NCI-H82 treated with DMSO at 0.1 percent for 48 hours (cell line): ENCODE measurements at regions not wholly inside any gene's neighbourhood (a gene's known extent, or its start where the extent isn't known, plus 50 kb on each side); places are given as distances from the start of the nearest gene placed in this dataset.

Source experiments
- DNase-seq: peaks from one replicate; lab custom pipeline; 2025; ENCODE audit not compliant: unreplicated experiment; lab: John Stamatoyannopoulos, UW

GRCh38 chr3:176469694-176470205, 727.5 kb downstream of the TBL1XR1 start:
- DNase-seq = peak; percentile 1

GRCh38 chr3:176463610-176464009, 733.7 kb downstream of the TBL1XR1 start:
- DNase-seq = no peak

- no peak for DNase-seq
Observed at GRCh38 chr3:176447369-176447768, 749.9 kb downstream of the TBL1XR1 start.

GRCh38 chr3:176442326-176442725, 755.0 kb downstream of the TBL1XR1 start:
- DNase-seq = no peak

GRCh38 chr3:176439729-176440128, 757.6 kb downstream of the TBL1XR1 start:
- DNase-seq = no peak

GRCh38 chr3:176431991-176432390, 765.3 kb downstream of the TBL1XR1 start:
- DNase-seq = no peak

- no peak for DNase-seq
Observed at GRCh38 chr3:176431038-176431418, 766.3 kb downstream of the TBL1XR1 start.

GRCh38 chr3:176430244-176431037, 766.8 kb downstream of the TBL1XR1 start:
- DNase-seq = peak; percentile 13

GRCh38 chr3:176428552-176428951, 768.7 kb downstream of the TBL1XR1 start:
- DNase-seq = no peak

GRCh38 chr3:176426371-176426770, 770.9 kb downstream of the TBL1XR1 start:
- DNase-seq = no peak

- no peak for DNase-seq
Observed at GRCh38 chr3:176416870-176417269, 780.4 kb downstream of the TBL1XR1 start.

GRCh38 chr3:176415661-176416295, 781.5 kb downstream of the TBL1XR1 start:
- no peak for DNase-seq

- DNase-seq = peak; percentile 81
Observed at GRCh38 chr3:176412771-176413170, 784.5 kb downstream of the TBL1XR1 start.

GRCh38 chr3:176403531-176403930, 793.8 kb downstream of the TBL1XR1 start:
- no peak for DNase-seq

- DNase-seq = no peak
Observed at GRCh38 chr3:176401211-176401610, 796.1 kb downstream of the TBL1XR1 start.

GRCh38 chr3:176399193-176399592, 798.1 kb downstream of the TBL1XR1 start:
- no peak for DNase-seq

GRCh38 chr3:176395240-176395639, 802.0 kb downstream of the TBL1XR1 start:
- DNase-seq = no peak

- DNase-seq = no peak
Observed at GRCh38 chr3:176378789-176379188, 818.5 kb downstream of the TBL1XR1 start.

GRCh38 chr3:176376531-176376930, 820.8 kb downstream of the TBL1XR1 start:
- no peak for DNase-seq

GRCh38 chr3:176375519-176375918, 821.8 kb downstream of the TBL1XR1 start:
- DNase-seq = no peak

- no peak for DNase-seq
Observed at GRCh38 chr3:176362191-176362731, 835.0 kb downstream of the TBL1XR1 start.

GRCh38 chr3:176359211-176359610, 838.1 kb downstream of the TBL1XR1 start:
- DNase-seq = no peak
